Neutrophil (primary cell): ENCODE measurements at regions not wholly inside any gene's neighbourhood (a gene's known extent, or its start where the extent isn't known, plus 50 kb on each side); places are given as distances from the start of the nearest gene placed in this dataset.
"Not testable (repeated sequence)": the region's sequence is repeated elsewhere in the genome, so short reads cannot be mapped to it uniquely, and the experiment has no call there.

Source experiments
- H3K27ac ChIP-seq: fragments of 200-600 bp; sonication (generic); 2 replicates; pipeline ENCODE4 v1.5.1; 2016; ENCODE audit warnings: mild to moderate bottlenecking, moderate library complexity
- H3K27me3 ChIP-seq: fragments of 200-600 bp; sonication (generic); 2 replicates; pipeline ENCODE4 v1.6.0; 2016; ENCODE audit warnings: mild to moderate bottlenecking
- H3K36me3 ChIP-seq: fragments of 200-600 bp; sonication (generic); 2 replicates; pipeline ENCODE4 v1.5.1; 2017
- H3K4me1 ChIP-seq, 2 experiments: fragments of 200-600 bp in 1 of 2; sonication (generic) in 1 of 2; 1 replicate in 1 of 2; 2 replicates in 1 of 2; pipeline versions ENCODE4 v1.5.1 to v1.6.1; 2013 to 2016; ENCODE audit warnings: low read depth in 1 of 2, low read length in 1 of 2, mild to moderate bottlenecking in 1 of 2, moderate library complexity in 1 of 2; ENCODE audit not compliant: control insufficient read depth in 1 of 2, insufficient read depth in 1 of 2
- H3K4me3 ChIP-seq, 2 experiments: fragments of 200-600 bp in 1 of 2; sonication (generic) in 1 of 2; 1 replicate in 1 of 2; 2 replicates in 1 of 2; pipeline ENCODE4 v1.5.1; 2013 to 2016; ENCODE audit warnings: low read depth in 1 of 2, low read length in 1 of 2, mild to moderate bottlenecking in 1 of 2, moderate library complexity in 1 of 2
- H3K9me3 ChIP-seq: fragments of 200-600 bp; sonication (generic); 2 replicates; pipeline ENCODE4 v1.5.1; 2016
- TF ChIP-seq, protein P1 (sequence below): fragments of 200-600 bp; sonication (generic); IDR thresholded peaks from 2 replicates; pipeline ENCODE4 v1.5.1; 2016; ENCODE audit warnings: antibody characterized with exemption

DNA sequence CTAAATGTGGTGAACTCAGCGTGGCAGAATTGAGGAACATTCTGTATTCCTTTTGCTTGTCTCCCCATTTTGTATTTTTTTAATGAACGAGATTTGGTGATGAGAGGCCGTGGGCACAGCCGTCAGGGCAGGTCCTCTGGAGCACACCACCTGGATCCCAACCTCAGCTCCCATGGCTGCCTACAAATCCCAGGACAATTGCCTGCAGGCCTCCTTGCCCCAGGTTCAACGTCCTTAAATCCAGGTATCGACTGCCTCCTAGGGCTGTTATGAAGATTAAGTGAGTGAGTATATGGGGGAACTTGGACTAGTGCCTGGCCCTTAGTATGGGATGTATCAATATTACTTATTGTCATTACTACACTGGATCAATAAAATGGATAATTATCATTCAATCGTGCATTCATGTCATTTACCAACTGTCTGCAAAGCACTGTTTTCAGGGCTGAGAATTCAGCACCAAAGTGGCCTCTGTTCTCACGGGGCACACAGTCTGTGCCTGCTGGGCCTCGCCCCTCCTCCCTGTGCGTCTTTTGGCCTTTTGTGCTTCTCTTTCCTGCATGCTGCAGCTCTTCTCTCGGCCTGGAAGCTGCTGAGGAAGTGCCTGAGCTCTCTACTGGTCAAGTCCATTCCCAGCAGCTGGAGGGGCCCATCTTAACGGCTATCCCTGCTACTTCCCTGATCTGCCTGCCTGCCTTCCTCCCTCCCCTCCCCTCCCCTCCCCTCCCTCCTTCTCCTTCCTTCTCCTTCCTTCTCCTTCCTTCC lies 1343.7 kb downstream of the BRD1 start:
- Histone ChIP-seq H3K4me1 (no peaks in the 10 kb centered on the region), H3K27ac (no peak overlapping the region), H3K9me3 (no peaks in the 10 kb centered on the region), H3K4me3 (no peak overlapping the region), H3K27me3 (peaks cover 50% of the 10 kb centered on the region), H3K36me3 (no peaks in the 10 kb centered on the region)
- TF ChIP-seq, protein P1, sequence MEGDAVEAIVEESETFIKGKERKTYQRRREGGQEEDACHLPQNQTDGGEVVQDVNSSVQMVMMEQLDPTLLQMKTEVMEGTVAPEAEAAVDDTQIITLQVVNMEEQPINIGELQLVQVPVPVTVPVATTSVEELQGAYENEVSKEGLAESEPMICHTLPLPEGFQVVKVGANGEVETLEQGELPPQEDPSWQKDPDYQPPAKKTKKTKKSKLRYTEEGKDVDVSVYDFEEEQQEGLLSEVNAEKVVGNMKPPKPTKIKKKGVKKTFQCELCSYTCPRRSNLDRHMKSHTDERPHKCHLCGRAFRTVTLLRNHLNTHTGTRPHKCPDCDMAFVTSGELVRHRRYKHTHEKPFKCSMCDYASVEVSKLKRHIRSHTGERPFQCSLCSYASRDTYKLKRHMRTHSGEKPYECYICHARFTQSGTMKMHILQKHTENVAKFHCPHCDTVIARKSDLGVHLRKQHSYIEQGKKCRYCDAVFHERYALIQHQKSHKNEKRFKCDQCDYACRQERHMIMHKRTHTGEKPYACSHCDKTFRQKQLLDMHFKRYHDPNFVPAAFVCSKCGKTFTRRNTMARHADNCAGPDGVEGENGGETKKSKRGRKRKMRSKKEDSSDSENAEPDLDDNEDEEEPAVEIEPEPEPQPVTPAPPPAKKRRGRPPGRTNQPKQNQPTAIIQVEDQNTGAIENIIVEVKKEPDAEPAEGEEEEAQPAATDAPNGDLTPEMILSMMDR: no peak

DNA sequence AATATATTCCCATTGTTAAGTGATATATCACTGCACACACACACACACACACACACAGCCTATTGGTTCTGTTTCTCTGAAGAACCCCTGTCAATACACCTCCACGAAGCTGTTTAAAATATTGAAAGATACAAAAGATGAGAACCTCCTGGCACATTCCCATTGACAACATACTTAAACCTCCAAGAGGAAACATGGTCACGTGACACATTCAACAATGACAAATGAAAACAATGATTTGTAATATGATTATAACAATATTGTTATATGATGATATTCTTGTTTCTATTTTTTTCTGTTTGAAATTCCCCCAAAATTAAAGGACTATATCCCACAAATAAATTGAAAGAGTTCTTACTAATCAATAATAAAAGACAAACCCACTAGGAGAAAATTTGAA lies 1344.9 kb downstream of the BRD1 start:
- Histone ChIP-seq H3K27me3 (peaks cover 38% of the 10 kb centered on the region), H3K9me3 (no peaks in the 10 kb centered on the region), H3K4me1 (no peaks in the 10 kb centered on the region), H3K27ac (no peak overlapping the region), H3K36me3 (no peaks in the 10 kb centered on the region), H3K4me3 (no peak overlapping the region)
- TF ChIP-seq, protein P1: no peak

DNA sequence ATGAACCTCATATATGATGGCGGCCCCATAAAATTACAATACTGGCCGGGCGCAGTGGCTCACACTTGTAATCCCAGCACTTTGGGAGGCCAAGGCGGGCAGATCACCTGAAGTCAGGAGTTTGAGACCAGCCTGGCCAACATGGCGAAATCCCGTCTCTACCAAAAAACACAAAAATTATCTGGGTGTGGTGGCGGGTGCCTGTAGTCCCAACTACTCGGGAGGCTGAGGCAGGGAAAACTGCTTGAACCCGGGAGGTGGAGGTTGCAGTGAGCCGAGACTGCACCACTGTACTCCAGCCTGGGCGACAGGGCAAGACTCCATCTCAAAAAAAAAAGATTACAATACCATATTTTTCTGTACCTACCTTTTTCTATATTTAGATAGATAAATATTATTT lies 1345.5 kb downstream of the BRD1 start:
- not testable (repeated sequence) for H3K27ac ChIP-seq, H3K4me1 ChIP-seq, H3K36me3 ChIP-seq, H3K9me3 ChIP-seq, H3K4me3 ChIP-seq
- H3K27me3 ChIP-seq: peaks cover 33% of the 10 kb centered on the region

DNA sequence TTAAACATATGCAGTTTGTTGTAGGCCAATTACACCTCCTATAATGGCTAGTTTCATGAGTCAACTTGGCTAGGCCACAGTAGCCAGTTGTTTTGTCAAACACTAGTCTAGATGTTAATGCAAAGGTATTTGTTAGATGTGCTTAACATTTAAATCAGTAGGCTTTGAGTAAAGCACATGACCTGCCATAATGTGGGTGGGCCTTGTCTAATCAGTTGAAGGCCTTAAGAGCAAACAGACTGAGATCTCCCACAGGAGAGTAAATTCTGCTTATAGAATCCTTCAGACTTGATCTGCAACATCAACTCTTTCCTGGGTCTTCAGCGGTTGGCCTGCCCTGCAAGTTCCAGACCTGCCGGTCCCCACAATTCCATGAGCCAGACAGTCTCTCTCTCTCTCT lies 1345.9 kb downstream of the BRD1 start:
- Histone ChIP-seq H3K9me3 (no peaks in the 10 kb centered on the region), H3K4me1 (no peaks in the 10 kb centered on the region), H3K27me3 (peaks cover 28% of the 10 kb centered on the region), H3K4me3 (no peak overlapping the region), H3K27ac (no peak overlapping the region), H3K36me3 (no peaks in the 10 kb centered on the region)
- TF ChIP-seq, protein P1: no peak

DNA sequence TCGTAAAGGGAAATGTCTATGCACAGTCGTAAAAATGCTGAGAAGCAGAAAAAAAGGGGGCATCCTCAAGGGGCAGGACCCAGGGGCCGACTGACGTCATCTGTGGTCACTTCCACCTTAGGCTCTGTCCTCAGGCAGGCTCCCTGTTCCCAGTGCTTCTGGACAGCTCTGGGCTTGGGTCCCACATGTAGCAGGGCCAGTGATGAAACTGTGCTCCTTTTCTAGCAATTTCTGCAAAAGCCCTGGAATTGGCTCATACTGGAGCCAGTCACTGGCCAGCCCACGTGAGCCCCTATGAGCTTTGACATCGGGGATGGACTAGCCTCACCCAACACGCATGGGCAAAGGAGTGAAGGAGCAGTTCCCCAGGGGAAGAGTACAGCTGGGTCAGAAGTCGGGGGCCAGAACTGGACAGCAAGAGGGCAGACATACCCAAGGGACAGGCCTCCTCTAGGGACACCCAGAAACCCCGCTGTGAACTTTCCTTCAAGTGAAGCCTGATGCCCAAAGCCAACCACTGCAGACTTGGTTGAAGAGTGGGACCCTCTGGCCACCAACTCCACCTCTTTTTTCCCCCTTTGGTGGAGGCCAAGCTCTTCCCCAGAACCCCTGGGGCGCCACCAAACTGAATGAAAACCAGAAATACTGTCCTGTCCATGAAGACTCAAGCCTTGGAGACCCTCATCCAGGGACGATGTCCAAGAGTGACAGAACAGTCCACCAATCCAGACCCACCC lies 1349.0 kb downstream of the BRD1 start:
- H3K4me3 ChIP-seq: no peak overlapping the region
- H3K27me3 ChIP-seq: peaks cover under 1% of the 10 kb centered on the region
- no peaks in the 10 kb centered on the region for H3K4me1 ChIP-seq
- H3K27ac ChIP-seq: no peak overlapping the region
- no peaks in the 10 kb centered on the region for H3K36me3 ChIP-seq
- TF ChIP-seq, protein P1: no peak
- no peaks in the 10 kb centered on the region for H3K9me3 ChIP-seq

DNA sequence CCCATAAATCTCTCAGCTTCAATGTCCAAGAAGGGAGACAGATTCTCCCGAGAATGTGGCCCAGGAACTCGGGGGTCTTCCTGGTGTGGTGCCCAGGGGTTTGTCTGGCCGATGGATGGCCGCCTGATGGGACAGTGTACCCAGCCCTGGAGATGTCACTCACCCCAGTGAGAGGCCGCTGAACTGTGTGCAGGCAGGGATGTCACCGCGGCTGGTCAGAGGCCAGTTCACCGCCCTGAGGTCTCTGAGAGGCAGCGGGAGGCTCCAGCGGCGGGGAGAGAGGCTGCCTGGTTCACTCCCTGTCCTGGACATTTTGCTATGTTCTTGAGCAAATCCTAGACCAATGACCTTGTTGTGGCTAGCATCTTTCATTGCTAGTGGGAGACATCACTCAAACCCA lies 1349.5 kb downstream of the BRD1 start:
- Histone ChIP-seq H3K36me3 (no peaks in the 10 kb centered on the region), H3K4me1 (no peaks in the 10 kb centered on the region), H3K27ac (no peak overlapping the region), H3K9me3 (no peaks in the 10 kb centered on the region), H3K4me3 (no peak overlapping the region), H3K27me3 (no peaks in the 10 kb centered on the region)
- TF ChIP-seq, protein P1: no peak
